Endothelial cell of umbilical vein (primary cell): ENCODE measurements at regions not wholly inside any gene's neighbourhood (a gene's known extent, or its start where the extent isn't known, plus 50 kb on each side); places are given as distances from the start of the nearest gene placed in this dataset.

ENCODE experiments used
- BruUV-seq: library from RNA; stranded (reverse); fragments of 400-500 nt; replicated peaks from 2 replicates; lab custom pipeline; 2021; lab: Mats Ljungman, UMichigan
- CTCF ChIA-PET: fragments of 300-600, 350-600 bp; sonication (Branson Sonifier 250); formaldehyde crosslinking; loops from one replicate; lab custom pipeline; 2021; ENCODE audit warnings: antibody characterized with exemption, inconsistent platforms; lab: Charles Lee
- POLR2A ChIA-PET: fragments of 300-600, 350-600 bp; sonication (Branson Sonifier 250); formaldehyde crosslinking; loops from one replicate; lab custom pipeline; 2021; ENCODE audit warnings: antibody characterized with exemption, inconsistent platforms; lab: Charles Lee
- DNase-seq: peaks from one replicate; pipeline ENCODE4 v3.0.0-alpha.2; 2011; ENCODE audit warnings: low read depth, low spot score
- FAIRE-seq: peaks from 2 replicates; lab custom pipeline; 2011; peaks lifted over from hg19 to GRCh38; lab: Jason Lieb, UNC
- H2AFZ ChIP-seq: 2 replicates; pipeline ENCODE4 v1.6.0; 2012; ENCODE audit warnings: low read depth, low read length, control low read depth, inconsistent platforms
- H3K27ac ChIP-seq: 2 replicates; pipeline ENCODE4 v1.5.1; 2011; ENCODE audit warnings: low read depth, mild to moderate bottlenecking, control low read depth, low read length, moderate library complexity; ENCODE audit not compliant: insufficient read depth
- H3K27me3 ChIP-seq, 2 experiments: 2 replicates each; pipeline versions ENCODE4 v1.6.0 to v1.6.1; 2011; ENCODE audit warnings: low read length in 2 of 2, mixed read lengths in 1 of 2; ENCODE audit not compliant: control insufficient read depth in 2 of 2, insufficient read depth in 2 of 2
- H3K36me3 ChIP-seq, 2 experiments: 2 replicates in 1 of 2; 3 replicates in 1 of 2; pipeline ENCODE4 v1.5.1; 2011; ENCODE audit warnings: low read length in 2 of 2, mild to moderate bottlenecking in 1 of 2, moderate library complexity in 1 of 2; ENCODE audit not compliant: control insufficient read depth in 2 of 2, insufficient read depth in 2 of 2; ENCODE audit errors: extremely low read depth in 1 of 2
- H3K4me1 ChIP-seq: 3 replicates; pipeline ENCODE4 v1.5.1; 2011; ENCODE audit warnings: mild to moderate bottlenecking, low read length; ENCODE audit not compliant: control insufficient read depth, insufficient read depth; ENCODE audit errors: extremely low read depth
- H3K4me2 ChIP-seq: 2 replicates; pipeline ENCODE4 v1.6.1; 2011; ENCODE audit warnings: low read length, control low read depth, mixed read lengths; ENCODE audit not compliant: insufficient read depth
- H3K4me3 ChIP-seq, 3 experiments: fragments of 200-600 bp in 1 of 3; sonication (generic), shearing (Covaris generic) in 1 of 3; replicated peaks in 1 of 3; 2 replicates each; pipeline ENCODE4 v1.5.1; 2011 to 2016; ENCODE audit warnings: control low read depth in 3 of 3, low read length in 3 of 3, mild to moderate bottlenecking in 2 of 3, inconsistent platforms in 1 of 3, low read depth in 1 of 3, moderate library complexity in 1 of 3; ENCODE audit not compliant: insufficient read depth in 1 of 3
- H3K79me2 ChIP-seq: 2 replicates; pipeline ENCODE4 v1.6.0; 2012; ENCODE audit warnings: low read length, inconsistent platforms; ENCODE audit not compliant: control insufficient read depth, insufficient read depth
- H3K9ac ChIP-seq: replicated peaks from 2 replicates; pipeline ENCODE3; 2011; ENCODE audit warnings: low read length, control low read depth; ENCODE audit not compliant: insufficient read depth; ENCODE audit errors: extremely low read depth
- H3K9me1 ChIP-seq: replicated peaks from 3 replicates; pipeline ENCODE4 v1.6.0; 2011; ENCODE audit warnings: mild to moderate bottlenecking, low read length; ENCODE audit not compliant: control insufficient read depth, insufficient read depth; ENCODE audit errors: extremely low read depth
- H3K9me3 ChIP-seq: replicated peaks from 2 replicates; pipeline ENCODE4 v1.5.1; 2012; ENCODE audit warnings: low read length, inconsistent platforms; ENCODE audit not compliant: control insufficient read depth, insufficient read depth
- H4K20me1 ChIP-seq: replicated peaks from 2 replicates; pipeline ENCODE3; 2011; ENCODE audit warnings: mild to moderate bottlenecking, low read length; ENCODE audit not compliant: control insufficient read depth, insufficient read depth; ENCODE audit errors: extremely low read depth
- EZH2 ChIP-seq: IDR thresholded peaks from 2 replicates; pipeline ENCODE4 v1.6.1; 2012; ENCODE audit warnings: borderline replicate concordance, low read depth, mild to moderate bottlenecking, moderate library complexity, low read length, inconsistent platforms; ENCODE audit not compliant: severe bottlenecking
- FOS ChIP-seq: IDR thresholded peaks from 2 replicates; pipeline ENCODE4 v1.6.1; 2011; ENCODE audit warnings: mild to moderate bottlenecking, low read length, moderate library complexity, borderline replicate concordance; ENCODE audit not compliant: insufficient read depth
- GATA2 ChIP-seq: IDR thresholded peaks from 2 replicates; pipeline ENCODE4 v1.7.0; 2011; ENCODE audit warnings: low read depth, mild to moderate bottlenecking, moderate library complexity, mixed read lengths, low read length; ENCODE audit not compliant: insufficient read length, insufficient read depth
- JUN ChIP-seq: IDR thresholded peaks from 2 replicates; pipeline ENCODE4 v1.6.1; 2011; ENCODE audit warnings: borderline replicate concordance, low read depth; ENCODE audit not compliant: insufficient read length, insufficient read depth
- MYC ChIP-seq: IDR thresholded peaks from one replicate; pipeline ENCODE4 v1.6.1; 2011; ENCODE audit warnings: mild to moderate bottlenecking, low read depth, low read length
- POLR2A ChIP-seq: IDR thresholded peaks from 2 replicates; pipeline ENCODE4 v1.6.1; 2012; ENCODE audit warnings: low read depth, mild to moderate bottlenecking, control low read depth, low read length
- POLR2AphosphoS5 ChIP-seq: IDR thresholded peaks from 2 replicates; pipeline ENCODE4 v1.6.1; 2012; ENCODE audit warnings: low read depth, mild to moderate bottlenecking, control low read depth, low read length, moderate library complexity; ENCODE audit not compliant: insufficient read depth
- dilution Hi-C: fragments of 300-500 bp; cut with MboI; formaldehyde crosslinking; loops from one replicate; pipeline ENCODE4 v1.15.0; 2019; ENCODE audit warnings: low sequenced_read_pairs; ENCODE audit not compliant: extremely low pct_ligation_motif_present
- intact Hi-C: fragments of 100-400 bp; cut with micrococcal nuclease; formaldehyde crosslinking; loops from one replicate; pipeline ENCODE4 v1.10.0; 2022
- TF ChIP-seq, protein P1 (sequence below), 2 donors: IDR thresholded peaks; 1 replicate in 1 of 2; 2 replicates in 1 of 2; pipeline ENCODE4 v1.5.1; 2011; ENCODE audit warnings: low read length in 2 of 2, mild to moderate bottlenecking in 2 of 2, moderate library complexity in 2 of 2, control low read depth in 1 of 2, inconsistent platforms in 1 of 2, low read depth in 1 of 2; ENCODE audit not compliant: insufficient read depth in 1 of 2; ENCODE audit errors: extremely low read depth in 1 of 2
- TF ChIP-seq, protein P2 (sequence below): IDR thresholded peaks from 2 replicates; pipeline ENCODE4 v1.6.1; 2011; ENCODE audit not compliant: insufficient read depth, insufficient read length

DNA sequence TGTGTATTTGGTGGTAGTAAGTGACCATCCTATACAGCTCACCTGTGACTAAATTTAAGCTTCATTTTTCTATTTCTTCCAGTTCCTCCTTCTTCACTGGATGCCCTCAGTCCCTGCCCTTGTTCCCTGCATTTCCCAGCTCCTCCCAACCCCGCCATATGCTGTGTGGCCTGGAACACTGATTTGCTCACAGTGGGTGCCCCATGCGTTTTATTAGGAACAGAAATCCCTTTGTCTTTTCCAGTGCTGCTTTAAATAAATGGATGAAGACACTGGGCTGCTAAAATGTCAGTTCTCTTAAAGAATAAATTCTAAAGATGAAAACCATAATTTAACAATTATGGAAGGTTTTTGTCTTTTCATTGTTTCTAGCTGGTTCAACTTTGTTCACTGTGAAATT, 477.3 kb downstream of the DCDC2C start:
- no peaks in the 10 kb centered on the region for H3K27me3 ChIP-seq
- CTCF ChIA-PET, result interaction anchor here (0.6 kb wide), 1 partner anchor 222 kb away, joined by 3 read pairs; no protein-coding TSS in a partner anchor

More for the DNA sequence above, 477.3 kb downstream of the DCDC2C start:
- Histone ChIP-seq H3K9ac (no peak overlapping the region), H2AFZ (no peak overlapping the region), H3K4me1 (no peaks in the 10 kb centered on the region), H4K20me1 (no peaks in the 10 kb centered on the region), H3K4me3 (no peak overlapping the region), H3K4me2 (no peak overlapping the region), H3K9me1 (no peaks in the 10 kb centered on the region), H3K36me3 (no peaks in the 10 kb centered on the region), H3K9me3 (no peaks in the 10 kb centered on the region), H3K79me2 (no peaks in the 10 kb centered on the region), H3K27ac (no peak overlapping the region)
- intact Hi-C loops, result no loop called here
- POLR2A ChIA-PET, result no interaction called here
- no peak for DNase-seq
- FAIRE-seq, result no peak
- dilution Hi-C loops, result no loop called here
- TF ChIP-seq GATA2 (no peak), MYC (no peak), JUN (no peak), POLR2A (no peak), FOS (no peak), POLR2AphosphoS5 (no peak), EZH2 (no peak)
- TF ChIP-seq, protein P1, sequence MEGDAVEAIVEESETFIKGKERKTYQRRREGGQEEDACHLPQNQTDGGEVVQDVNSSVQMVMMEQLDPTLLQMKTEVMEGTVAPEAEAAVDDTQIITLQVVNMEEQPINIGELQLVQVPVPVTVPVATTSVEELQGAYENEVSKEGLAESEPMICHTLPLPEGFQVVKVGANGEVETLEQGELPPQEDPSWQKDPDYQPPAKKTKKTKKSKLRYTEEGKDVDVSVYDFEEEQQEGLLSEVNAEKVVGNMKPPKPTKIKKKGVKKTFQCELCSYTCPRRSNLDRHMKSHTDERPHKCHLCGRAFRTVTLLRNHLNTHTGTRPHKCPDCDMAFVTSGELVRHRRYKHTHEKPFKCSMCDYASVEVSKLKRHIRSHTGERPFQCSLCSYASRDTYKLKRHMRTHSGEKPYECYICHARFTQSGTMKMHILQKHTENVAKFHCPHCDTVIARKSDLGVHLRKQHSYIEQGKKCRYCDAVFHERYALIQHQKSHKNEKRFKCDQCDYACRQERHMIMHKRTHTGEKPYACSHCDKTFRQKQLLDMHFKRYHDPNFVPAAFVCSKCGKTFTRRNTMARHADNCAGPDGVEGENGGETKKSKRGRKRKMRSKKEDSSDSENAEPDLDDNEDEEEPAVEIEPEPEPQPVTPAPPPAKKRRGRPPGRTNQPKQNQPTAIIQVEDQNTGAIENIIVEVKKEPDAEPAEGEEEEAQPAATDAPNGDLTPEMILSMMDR (IDR thresholded peaks at IDR 0.05; ENCODE audit: extremely low read depth in 1 of 2, insufficient read depth in 1 of 2, low read depth in 1 of 2, low read length in 2 of 2), result no peak
- TF ChIP-seq, protein P2, sequence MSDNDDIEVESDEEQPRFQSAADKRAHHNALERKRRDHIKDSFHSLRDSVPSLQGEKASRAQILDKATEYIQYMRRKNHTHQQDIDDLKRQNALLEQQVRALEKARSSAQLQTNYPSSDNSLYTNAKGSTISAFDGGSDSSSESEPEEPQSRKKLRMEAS, result no peak
- BruUV-seq, result no TSS peak
